ENCODE measurements at regions not wholly inside any gene's neighbourhood (a gene's known extent, or its start where the extent isn't known, plus 50 kb on each side); places are given as distances from the start of the nearest gene placed in this dataset.

DNA sequence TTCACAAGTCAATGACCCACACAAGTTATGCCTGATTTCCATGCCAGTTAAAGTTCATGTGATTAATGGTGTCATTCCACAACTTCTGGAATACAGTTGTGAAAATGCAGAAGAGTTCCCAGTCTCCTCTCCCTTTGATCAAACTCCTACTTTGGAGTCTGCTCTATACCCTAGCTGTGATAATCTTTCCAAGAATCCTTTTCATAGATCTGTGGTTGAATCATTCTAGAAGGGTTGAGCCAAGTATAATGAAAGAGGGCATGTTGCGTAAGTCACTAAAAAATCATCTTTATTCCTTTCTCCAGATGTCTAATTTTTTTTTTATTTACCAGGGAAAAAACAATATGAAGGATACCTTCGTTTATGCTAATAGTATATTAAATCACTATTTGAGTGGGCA lies 89.7 kb upstream of the CARD18 start:
- DNase-seq, result no peak

DNA sequence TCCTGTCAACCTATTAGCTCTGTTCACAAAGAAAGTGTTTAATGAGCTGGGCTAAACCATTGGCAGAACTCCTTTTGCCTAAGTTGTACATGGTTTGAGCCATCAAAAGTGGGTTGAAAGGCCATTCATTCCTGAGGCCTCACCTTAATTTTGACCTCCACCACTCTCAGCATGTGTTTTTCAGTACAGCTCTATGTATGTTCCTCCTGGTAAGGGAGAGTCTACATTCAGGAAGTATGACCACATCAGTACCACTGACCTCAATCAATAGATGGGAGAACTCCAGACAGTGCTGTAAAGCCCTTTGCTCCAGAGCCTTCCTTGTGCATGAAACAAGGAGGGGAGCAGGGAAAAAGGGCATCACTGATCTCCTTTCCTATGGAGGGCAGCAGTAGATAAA lies 87.8 kb upstream of the CARD18 start:
- no peak for DNase-seq

DNA sequence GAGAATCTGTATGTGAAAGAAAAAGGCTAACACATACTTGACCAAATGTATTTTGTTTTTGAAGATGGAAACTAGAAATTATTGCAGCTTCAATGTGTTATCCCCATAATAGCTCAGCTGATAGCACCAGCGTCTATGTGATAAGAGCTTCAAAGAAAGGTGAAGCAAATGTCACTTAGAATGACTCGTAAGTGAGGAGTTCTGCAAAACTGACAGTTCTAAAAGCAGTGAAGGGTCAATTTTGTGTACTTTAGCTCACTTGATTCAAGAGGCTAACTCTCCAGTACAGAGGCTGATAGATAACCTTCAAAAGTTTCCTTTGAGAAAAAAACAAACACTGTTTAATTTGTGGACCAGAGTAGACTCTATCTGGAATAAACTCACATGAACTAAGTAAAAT lies 87.2 kb upstream of the CARD18 start:
- DNase-seq, result no peak

DNA sequence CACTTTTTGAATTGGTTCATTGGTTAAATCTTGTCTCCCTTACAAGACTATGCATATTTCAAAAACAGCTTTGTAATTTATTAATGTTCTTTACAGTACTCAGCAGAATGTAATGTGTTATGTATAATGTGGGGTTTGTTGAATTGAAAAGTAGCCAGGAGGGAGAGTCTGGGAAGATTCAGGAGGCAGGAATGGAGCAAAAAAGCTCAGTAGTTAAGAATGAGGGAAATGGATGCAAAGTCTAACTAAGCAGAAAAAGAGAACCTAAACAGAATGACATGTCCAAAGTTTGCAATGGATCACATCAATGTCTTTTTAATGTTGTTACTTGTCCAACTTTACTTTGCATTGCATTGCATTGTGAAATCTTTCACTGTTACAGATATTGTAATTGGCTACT lies 86.5 kb upstream of the CARD18 start:
- no peak for DNase-seq

DNA sequence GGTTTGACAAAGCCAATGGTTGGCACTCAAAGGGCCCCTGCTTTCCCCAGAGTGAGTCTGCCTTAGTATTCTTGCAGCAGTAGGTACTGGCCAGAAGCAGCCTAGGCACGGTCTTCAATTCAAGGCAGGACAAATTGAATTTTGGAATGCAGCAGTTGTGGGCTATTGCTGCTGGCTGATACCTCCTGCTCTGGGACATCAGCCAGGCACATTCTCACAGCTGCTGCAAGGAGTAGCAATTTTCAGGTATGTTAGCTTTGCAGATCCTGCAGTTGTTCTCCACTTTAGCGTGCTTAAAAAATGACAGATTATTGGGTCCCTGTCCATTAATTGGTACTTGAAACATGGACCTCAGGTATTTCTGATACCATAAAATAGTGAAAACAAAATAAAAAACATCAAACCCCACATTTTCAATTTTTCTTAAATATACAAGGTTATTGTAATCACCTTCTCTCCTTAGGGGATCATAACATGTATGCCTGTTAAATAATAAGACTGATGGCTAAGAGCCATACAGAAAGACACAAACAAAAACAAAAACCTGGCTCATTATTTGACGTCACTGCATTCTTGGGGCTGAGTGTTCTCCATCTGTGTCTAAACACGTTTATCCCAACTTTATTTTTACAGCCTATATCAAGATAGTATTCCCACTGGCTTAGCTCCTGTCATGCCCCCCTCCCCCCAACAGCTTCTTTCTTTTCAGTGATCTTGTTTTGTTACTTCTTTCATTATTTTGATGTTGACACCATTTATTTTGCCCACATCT lies 85.1 kb upstream of the CARD18 start:
- no peak for DNase-seq

DNA sequence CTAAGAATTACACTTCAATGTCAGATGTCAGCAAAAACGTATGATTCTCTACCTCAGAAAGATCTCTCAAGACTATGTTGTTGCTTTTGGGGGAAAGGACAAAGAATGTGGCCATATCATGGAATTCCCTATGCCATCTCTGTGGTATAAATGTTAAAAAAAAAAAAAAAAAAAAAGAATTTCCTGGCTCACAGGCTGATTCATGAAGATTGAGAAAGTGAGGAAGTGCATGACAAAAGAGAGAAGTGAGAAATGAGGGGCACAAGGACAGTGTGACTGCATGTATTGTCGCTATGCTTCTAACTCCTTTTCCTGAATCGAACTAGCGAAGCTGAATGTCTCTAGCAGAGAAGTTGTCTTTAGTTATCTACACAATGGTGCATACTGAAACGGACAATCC lies 80.6 kb upstream of the CARD18 start:
- no peak for DNase-seq

DNA sequence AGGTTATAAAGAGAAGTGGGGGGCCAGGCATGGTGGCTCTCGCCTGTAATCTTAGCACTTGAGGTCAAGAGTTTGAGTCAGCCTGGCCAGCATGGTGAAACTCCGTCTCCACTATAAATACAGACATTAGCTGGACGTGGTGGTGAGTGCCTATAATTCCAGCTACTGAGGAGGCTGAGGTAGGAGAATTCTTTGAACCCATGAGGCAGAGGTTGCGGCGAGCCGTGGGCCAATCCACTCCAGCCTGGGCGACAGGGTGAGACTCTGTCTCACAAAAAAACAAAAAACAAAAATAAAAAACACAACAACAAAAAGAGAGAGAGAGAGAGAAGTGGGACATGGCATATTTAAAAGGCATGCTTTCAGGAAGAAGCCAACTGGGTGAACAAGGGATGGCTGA lies 80.1 kb upstream of the CARD18 start:
- no peak for DNase-seq

DNA sequence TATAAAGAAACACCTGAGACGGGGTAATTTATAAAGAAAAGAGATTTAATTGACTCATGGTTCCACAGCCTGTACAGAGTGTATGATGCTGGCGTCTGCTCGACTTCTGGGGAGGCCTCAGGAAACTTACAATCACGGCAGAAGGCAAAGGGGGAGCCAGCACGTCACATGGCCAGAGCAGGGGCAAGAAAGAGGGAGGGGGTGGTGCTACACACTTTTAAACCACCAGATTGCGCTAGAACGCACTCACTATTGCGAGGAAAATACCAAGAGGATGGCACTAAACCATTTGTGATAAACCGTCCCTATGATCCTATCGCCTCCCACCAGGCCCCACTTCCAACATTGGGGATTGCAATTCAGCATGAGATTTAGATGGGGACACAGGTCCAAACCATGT lies 79.7 kb upstream of the CARD18 start:
- DNase-seq, result no peak

DNA sequence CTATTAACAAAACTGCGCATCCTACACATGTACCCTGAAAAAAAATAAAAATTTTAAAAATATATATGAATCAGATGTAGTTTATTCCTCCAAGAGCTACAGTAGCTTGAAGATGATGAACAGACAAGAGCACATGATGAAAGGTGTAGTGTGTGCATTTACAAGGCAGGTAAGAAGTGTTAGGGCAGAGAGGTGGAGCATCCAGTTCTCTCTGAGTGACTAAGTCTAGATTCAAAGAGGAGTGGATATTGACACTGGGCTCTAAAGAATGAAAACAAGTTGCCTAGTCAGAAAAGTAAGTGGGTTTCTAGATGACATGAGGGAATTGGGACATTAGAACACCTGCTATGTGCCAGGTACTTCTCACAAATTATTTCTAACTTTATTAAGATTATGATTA lies 76.0 kb upstream of the CARD18 start:
- DNase-seq, result no peak

DNA sequence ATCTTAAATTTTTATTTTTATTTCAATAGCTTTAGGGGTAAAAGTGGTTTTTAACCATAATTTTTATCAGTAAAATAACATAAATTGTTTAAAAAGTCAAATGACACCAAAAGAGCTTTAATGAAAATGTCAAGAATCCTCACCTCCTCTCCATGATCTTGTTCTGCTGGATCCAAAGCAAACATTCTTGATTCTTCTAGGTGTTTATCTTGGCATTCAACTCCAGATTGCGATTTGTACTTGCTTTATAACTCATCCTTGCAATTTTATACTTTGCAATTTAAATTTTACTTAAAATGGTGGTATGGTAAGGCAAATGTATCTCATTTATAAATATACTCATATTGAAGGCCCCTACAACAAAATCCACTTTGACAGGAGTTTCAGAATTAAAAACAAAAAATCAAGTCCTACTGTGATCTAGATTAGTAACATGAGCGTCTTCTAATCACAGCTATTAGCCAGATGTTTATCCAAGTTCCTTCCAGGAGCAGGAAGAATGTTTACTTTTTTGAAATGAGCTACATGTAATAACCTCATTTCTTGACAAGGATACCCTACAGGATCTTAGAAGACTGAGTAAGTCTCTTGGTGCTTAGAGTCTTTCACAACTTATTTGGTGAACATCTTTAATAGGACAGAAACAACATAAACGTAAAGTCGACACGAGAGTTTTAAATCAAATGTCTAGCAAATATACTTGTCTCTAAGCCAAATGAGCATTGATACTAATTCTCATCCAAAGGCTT lies 72.4 kb upstream of the CARD18 start:
- DNase-seq, result no peak

DNA sequence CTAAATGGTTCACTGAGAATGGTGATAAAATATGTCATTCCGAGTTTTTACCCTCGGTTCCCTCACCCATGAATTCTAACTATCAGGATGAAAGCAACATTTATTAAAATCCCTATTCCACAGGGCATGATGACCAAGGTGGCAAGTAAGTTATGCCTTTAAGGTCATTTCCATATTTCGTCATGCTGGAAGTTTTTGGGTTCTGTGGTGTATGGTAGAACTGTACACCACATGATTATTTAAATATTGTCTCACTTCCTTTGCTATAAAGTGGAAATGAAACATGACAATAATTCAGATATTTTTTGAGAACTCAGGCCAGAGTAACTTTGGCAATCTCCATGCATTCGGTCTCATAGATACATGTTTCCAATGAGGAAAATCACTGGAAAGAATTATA lies 68.5 kb upstream of the CARD18 start:
- no peak for DNase-seq

DNA sequence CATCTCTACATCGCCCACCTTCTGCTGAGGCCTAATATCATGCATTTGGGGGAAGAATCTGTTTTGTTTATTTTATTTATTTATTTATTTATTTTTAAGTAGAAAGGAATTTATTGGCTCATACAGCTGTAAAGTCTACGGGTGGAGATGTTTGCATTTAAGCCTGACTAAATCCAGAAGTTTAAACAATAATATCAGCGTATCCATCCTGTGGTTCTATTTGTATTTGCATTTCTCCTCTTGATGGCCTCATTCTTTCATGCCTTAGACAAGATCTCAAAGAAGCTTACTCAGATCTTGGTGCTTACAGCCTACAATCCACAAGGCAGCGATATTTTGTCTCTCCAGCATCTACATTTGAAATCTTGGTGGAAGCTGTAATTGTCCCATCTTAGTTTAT lies 67.1 kb upstream of the CARD18 start:
- DNase-seq, result no peak

DNA sequence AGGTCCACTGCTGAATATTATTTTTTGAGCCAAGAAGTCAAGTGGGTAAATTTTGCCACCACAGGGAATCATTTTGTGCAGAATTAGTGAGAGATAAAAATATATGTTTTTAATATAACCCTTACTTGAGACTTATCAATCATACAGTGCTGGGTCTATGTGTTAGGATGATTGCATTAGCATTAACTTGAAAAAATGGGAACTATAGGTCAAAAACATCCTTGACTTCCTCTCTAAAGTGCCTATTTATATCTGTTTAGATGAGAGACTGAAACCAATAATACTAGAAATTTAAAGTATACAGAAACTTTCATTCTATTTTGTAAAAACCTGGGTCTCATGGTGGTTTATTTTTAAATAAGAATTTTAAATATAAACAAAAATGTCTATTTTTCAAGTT lies 65.1 kb upstream of the CARD18 start:
- DNase-seq, result no peak

DNA sequence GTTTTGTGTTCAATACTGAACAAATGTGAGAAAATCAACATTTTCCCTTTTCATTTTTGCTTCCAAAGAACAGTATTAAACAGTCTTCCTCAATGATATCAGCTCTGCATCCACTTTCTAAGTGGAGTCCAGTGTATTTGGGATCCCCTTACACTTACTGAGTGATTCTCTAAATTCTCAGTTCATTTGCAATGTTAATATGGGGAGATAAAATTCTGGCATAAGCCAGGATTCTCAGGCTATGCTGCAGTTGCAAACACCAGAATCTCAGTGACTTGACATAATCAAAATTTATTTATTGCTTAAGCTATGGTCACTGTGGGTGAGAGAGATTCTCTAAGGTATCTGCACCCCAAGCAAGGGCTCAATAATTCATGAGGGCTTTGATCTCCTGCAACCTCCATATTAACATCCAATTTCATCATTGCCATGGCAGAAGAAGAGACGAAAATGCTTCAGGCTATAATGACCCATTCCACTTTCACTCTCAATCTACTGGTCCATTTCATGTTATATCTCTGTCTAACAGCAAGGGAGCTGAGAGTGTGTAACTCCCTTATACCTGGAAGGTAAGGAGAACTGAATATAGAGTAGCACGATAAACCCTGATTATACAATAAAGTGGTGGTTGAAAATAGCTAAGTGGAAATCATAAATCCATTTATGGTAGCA lies 64.1 kb upstream of the CARD18 start:
- DNase-seq, result no peak

DNA sequence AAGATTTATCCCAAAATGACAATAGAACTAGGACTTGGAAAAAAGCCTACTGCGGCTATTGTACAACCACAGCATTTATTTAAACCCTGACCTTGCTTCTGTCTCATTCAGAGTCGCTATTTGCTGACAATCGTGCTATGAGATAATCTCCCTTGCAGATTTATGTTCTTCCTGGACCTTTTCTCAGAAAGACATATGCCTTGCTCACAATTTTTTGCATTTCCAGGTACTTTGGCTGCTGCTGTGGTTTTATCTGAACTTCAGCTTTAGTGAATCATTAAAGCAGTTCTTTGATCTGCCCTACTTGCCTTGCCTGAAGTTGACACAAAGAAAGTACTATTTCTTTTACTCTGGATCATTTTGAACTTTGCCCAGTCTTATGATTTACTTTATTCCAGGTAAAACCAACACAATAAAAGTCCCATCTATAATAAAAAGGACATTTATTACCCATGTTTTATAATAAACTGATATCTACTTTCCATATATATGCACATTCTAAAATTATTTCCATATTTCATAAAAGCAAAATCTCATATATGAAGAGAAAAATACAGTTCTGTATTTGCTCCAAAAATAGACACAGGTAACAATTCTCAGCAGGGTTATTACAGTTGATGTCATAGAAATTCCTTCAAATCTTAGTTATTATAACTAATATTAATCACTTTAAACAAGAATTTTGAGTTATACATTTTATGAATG lies 63.4 kb upstream of the CARD18 start:
- DNase-seq, result no peak

DNA sequence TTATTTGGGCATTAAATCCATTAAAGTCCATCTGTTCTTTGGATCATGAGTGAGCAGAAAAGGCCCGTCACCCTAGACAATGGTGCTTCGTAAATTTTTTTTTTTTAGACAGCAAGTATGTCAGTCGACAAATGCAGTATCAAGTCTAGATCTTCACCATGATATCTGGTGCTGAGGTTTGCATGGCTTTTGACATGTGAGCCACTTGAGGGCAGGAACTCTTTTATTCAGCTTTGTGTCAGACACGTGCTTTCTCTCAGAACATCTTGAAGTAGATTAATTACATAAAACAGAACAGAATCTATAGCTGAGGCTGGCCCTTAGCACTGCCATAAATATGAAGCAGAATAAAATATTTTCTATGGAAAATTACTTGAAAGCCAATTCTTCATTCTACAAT lies 62.9 kb upstream of the CARD18 start:
- no peak for DNase-seq

DNA sequence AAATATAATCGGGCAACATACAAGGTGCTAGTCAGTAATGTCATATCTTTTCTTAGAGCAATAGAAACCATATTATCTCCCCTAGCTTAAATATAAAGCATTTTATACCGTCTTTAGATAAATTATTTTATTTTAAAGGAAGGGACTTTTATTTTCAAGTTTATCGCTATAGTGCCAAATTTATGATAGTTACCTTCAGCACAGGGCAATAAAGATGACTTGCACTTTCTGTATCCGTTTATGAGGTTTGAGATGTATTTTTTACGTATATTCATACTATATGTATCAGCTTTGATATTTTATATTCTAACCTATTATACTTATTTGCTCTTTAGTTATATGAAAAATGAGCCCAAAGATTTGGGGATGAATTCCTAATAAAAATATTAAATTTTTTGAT lies 61.6 kb upstream of the CARD18 start:
- no peak for DNase-seq

DNA sequence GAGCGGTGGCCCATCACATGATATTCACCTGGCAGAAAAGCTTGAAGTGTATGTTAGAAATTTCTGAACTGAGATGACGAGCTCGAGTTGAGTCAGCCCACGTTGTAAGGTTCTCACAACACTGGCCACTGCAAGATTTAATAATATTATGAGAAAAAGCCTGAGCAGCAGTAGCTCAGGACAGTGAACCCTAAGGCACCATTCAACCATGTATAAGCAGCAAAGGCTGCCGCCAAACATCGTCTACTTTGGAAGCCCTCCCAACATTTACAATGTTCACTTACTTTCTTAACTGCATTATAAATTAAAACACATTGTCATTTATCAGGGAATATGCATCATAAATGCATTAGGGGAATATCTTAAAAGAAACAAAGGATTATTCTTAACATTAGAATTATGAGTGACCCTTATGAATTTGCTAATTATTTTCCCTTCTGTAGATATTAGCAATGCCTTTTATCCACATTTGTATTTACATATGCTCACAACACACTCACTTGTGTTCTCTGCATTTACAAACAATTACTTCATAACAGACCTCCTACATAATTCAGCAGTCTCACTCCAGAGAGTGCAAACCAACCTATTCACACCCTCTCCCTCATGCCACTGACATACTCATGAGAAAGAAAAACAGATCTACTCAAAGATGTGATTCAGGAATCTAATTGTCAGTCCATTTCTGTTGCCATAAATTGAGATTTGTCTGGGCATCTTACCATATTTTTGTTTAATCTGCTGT lies 57.7 kb upstream of the CARD18 start:
- DNase-seq, result no peak

DNA sequence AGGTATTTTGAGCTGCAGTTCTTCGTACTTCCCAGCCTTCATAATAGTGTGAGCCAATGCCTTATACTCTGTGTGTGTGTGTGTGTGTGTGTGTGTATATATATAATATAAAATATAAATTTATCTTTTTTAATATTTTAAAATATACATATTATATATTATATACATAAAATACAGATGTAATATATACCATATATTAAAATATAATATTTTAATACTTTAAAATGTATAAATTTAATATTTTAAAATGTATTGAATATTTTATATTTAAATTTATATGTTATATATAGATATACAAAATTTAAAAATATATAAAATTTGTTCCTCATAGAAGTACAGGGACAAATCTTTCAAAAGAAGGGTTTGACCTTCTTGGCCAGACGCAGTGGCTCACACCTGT lies 53.7 kb upstream of the CARD18 start:
- DNase-seq, result no peak

DNA sequence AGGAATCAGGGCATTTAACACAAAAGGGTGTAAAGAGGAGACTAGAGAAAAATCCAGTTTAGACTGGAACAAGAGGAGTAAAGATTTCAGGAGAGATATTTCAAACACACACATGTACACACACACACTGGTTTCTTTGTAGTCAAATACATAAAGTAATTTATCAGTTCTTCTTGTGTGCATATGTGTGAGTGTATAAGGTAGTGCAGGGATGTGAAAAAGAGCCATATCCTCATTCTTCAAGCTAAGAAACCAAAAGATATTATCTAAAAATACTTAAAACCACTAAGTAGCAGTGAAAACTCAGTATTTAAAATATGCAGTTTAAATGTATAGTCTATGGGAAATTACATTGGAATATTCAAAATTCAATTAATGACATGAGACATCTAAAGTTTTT lies 52.5 kb upstream of the CARD18 start:
- DNase-seq, result no peak

DNA sequence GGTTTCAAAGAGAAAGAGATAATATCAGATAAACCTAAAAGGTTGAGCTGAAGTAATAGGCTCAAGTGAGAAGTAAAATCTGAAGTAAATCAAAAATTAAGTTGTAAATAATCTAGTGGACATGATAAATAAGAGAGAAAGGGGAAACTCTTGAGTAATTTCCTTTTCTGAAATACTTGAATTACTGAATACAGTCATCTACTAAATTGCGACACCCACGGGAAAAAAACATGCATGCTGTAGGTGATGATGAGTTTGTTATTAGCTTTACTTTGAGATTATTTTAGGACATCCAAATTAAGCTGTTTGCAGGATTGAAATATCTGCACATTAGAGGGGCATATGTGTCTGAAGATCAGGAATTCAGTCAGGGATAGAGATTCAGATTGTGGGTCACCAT lies 50.0 kb upstream of the CARD18 start:
- no peak for DNase-seq
